Activated naive CD8-positive, alpha-beta T cell treated with anti-CD3 and anti-CD28 coated beads, Interleukin-2, amount 10 ng/mL, durations not matched to agents 7 days and 5 days (primary cell): ENCODE measurements at regions not wholly inside any gene's neighbourhood (a gene's known extent, or its start where the extent isn't known, plus 50 kb on each side); places are given as distances from the start of the nearest gene placed in this dataset.

Source experiments
- ATAC-seq: fragments of 150-1000 bp; cut with Tn5 transposase; one replicate; pipeline ENCODE4 v1.10.0; 2021; ENCODE audit warnings: low read depth, moderate library complexity
- POLR2A ChIA-PET: fragments of 350-600 bp; sonication (Branson Sonifier 250); formaldehyde crosslinking; loops from one replicate; lab custom pipeline; 2021; ENCODE audit warnings: antibody characterized with exemption; lab: Charles Lee
- DNase-seq: peaks from one replicate; pipeline ENCODE4 v3.0.0; 2021
- H3K27ac Mint-ChIP-seq: one replicate; pipeline ENCODE4 v1.8.0; 2022; ENCODE audit warnings: mild to moderate bottlenecking, mixed read lengths
- H3K27me3 Mint-ChIP-seq: one replicate; pipeline ENCODE4 v1.8.0; 2022; ENCODE audit warnings: mild to moderate bottlenecking, moderate library complexity, mixed read lengths
- H3K36me3 Mint-ChIP-seq: one replicate; pipeline ENCODE4 v1.8.0; 2021; ENCODE audit warnings: mild to moderate bottlenecking, mixed read lengths
- H3K4me1 Mint-ChIP-seq: one replicate; pipeline ENCODE4 v1.8.0; 2021; ENCODE audit warnings: mixed read lengths
- H3K4me3 Mint-ChIP-seq: one replicate; pipeline ENCODE4 v1.8.0; 2022; ENCODE audit warnings: mild to moderate bottlenecking, moderate library complexity, mixed read lengths
- H3K9me3 Mint-ChIP-seq: one replicate; pipeline ENCODE4 v1.8.0; 2021; ENCODE audit warnings: mixed read lengths

GRCh38 chr5:120150770-120151169 is 313.3 kb upstream of the PRR16 start:
- Mint-ChIP-seq H3K4me3 (no peak overlapping the region), H3K4me1 (no peaks in the 10 kb centered on the region)
- POLR2A ChIA-PET: no interaction called here

DNA sequence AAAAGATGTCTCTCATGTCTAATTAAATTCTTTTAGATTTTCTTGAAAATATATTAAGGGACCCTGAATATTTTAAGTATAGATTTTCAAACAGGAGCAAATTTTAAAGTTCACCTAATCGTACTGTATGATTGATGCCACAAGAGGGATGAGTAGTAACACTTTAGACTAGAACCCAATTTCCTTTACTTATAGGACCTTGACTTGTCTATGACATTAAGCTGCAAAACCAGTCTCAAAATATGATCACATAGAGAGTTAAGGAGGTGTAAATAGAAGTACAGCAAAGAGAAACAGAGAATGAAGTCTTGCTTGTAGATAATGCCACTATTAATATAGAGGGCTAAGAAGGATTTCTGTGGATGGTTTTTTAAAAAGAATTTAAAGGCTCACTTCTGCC is 312.9 kb upstream of the PRR16 start:
- Mint-ChIP-seq H3K27me3 (no peaks in the 10 kb centered on the region), H3K36me3 (no peaks in the 10 kb centered on the region), H3K4me3 (no peak overlapping the region), H3K9me3 (no peaks in the 10 kb centered on the region), H3K27ac (no peak overlapping the region), H3K4me1 (no peaks in the 10 kb centered on the region)
- ATAC-seq: no peak
- POLR2A ChIA-PET: no interaction called here
- DNase-seq: no peak

More at GRCh38 chr5:120150770-120151169, 313.3 kb upstream of the PRR16 start:
- Mint-ChIP-seq H3K27ac (no peak overlapping the region), H3K36me3 (no peaks in the 10 kb centered on the region), H3K27me3 (no peaks in the 10 kb centered on the region), H3K9me3 (no peaks in the 10 kb centered on the region)
- no peak for ATAC-seq
- no peak for DNase-seq

GRCh38 chr5:120151825-120152224 is 312.3 kb upstream of the PRR16 start:
- Mint-ChIP-seq H3K27me3 (no peaks in the 10 kb centered on the region), H3K4me3 (no peak overlapping the region), H3K4me1 (no peaks in the 10 kb centered on the region), H3K27ac (no peak overlapping the region), H3K36me3 (no peaks in the 10 kb centered on the region), H3K9me3 (no peaks in the 10 kb centered on the region)
- ATAC-seq: no peak
- POLR2A ChIA-PET: no interaction called here
- DNase-seq: no peak

- Mint-ChIP-seq H3K27ac (no peak overlapping the region), H3K4me3 (no peak overlapping the region), H3K36me3 (no peaks in the 10 kb centered on the region), H3K27me3 (no peaks in the 10 kb centered on the region), H3K9me3 (no peaks in the 10 kb centered on the region), H3K4me1 (no peaks in the 10 kb centered on the region)
- no peak for DNase-seq
- no peak for ATAC-seq
- POLR2A ChIA-PET: no interaction called here
Observed at GRCh38 chr5:120152472-120152871, 311.6 kb upstream of the PRR16 start.

- DNase-seq (no peak), ATAC-seq (no peak)
- Mint-ChIP-seq H3K27me3 (no peaks in the 10 kb centered on the region), H3K36me3 (no peaks in the 10 kb centered on the region), H3K4me1 (no peaks in the 10 kb centered on the region), H3K9me3 (no peaks in the 10 kb centered on the region), H3K4me3 (no peak overlapping the region), H3K27ac (no peak overlapping the region)
- POLR2A ChIA-PET: no interaction called here
Observed at GRCh38 chr5:120152931-120153330, 311.2 kb upstream of the PRR16 start.

GRCh38 chr5:120153551-120153950 is 310.5 kb upstream of the PRR16 start:
- H3K4me1 Mint-ChIP-seq: no peaks in the 10 kb centered on the region
- no peaks in the 10 kb centered on the region for H3K36me3 Mint-ChIP-seq
- DNase-seq: no peak
- H3K27me3 Mint-ChIP-seq: no peaks in the 10 kb centered on the region
- no peaks in the 10 kb centered on the region for H3K9me3 Mint-ChIP-seq
- H3K27ac Mint-ChIP-seq: no peak overlapping the region
- ATAC-seq: no peak
- H3K4me3 Mint-ChIP-seq: no peak overlapping the region
- POLR2A ChIA-PET: no interaction called here

DNA sequence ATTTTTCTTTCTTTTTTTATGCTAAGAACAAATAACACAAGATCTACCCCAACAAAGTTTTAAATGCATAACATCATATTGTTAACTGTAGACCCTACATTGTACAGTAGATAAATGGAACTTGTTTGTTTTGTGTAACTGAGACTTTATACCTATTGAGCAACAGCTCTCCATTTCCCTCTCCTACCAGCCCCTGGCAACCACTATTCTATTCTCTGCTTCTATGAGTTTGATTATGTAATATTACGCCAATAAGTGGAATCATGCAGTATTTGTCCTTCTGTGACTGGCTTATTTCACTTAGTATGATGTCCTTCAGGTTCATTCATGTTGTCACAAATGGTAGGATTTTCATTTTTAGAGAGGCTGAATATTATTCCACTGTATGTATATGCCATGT is 308.2 kb upstream of the PRR16 start:
- no peaks in the 10 kb centered on the region for H3K36me3 Mint-ChIP-seq
- POLR2A ChIA-PET: no interaction called here
- no peaks in the 10 kb centered on the region for H3K4me1 Mint-ChIP-seq
- H3K27ac Mint-ChIP-seq: no peak overlapping the region
- H3K27me3 Mint-ChIP-seq: no peaks in the 10 kb centered on the region
- no peaks in the 10 kb centered on the region for H3K9me3 Mint-ChIP-seq
- ATAC-seq (no peak), DNase-seq (no peak)
- H3K4me3 Mint-ChIP-seq: no peak overlapping the region

DNA sequence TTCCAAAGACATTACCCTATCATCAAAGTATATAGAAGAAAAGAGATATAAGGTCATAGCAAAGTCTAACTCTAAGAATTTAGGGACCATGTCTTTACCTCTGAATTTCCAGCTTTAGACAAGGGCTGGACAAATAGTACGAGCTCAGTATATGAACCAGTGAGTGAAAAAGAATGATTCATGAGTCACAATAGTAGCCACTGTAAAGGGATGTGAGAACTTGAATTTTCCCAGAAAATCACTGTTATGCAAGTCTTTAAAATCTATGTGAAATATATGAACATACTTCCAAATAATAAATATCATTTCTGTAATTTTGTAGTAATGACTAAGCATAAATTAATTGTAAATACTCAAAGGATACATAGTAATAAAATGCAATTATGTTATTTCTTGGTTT is 305.9 kb upstream of the PRR16 start:
- H3K9me3 Mint-ChIP-seq: no peaks in the 10 kb centered on the region
- no peaks in the 10 kb centered on the region for H3K36me3 Mint-ChIP-seq
- H3K27ac Mint-ChIP-seq: no peak overlapping the region
- ATAC-seq: no peak
- no peaks in the 10 kb centered on the region for H3K27me3 Mint-ChIP-seq
- no peak for DNase-seq
- H3K4me1 Mint-ChIP-seq: no peaks in the 10 kb centered on the region
- POLR2A ChIA-PET: no interaction called here
- no peak overlapping the region for H3K4me3 Mint-ChIP-seq

GRCh38 chr5:120159155-120159554 is 304.9 kb upstream of the PRR16 start:
- Mint-ChIP-seq H3K36me3 (no peaks in the 10 kb centered on the region), H3K4me3 (no peak overlapping the region), H3K9me3 (no peaks in the 10 kb centered on the region), H3K27me3 (no peaks in the 10 kb centered on the region), H3K27ac (no peak overlapping the region), H3K4me1 (no peaks in the 10 kb centered on the region)
- ATAC-seq: no peak
- POLR2A ChIA-PET: no interaction called here
- DNase-seq: no peak

- no peaks in the 10 kb centered on the region for H3K36me3 Mint-ChIP-seq
Observed at GRCh38 chr5:120160124-120160895, 303.8 kb upstream of the PRR16 start.

DNA sequence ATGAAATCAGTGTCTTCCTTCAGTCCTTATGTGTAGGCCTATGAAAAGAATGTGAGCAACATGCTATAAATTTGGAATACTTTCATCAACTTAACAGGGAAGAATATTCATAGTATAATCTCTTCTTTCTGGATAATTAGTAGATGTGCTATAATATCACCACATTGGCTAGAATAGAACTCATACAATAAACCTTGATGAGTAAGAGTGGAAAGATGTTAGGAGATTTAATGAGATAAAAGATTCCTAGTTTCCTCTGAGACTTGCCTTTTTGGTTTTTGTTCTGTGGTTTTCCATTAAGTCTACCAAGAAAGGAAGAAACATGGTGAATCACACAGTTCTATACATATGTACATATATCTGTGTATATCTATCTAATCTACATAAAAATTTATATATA is 301.8 kb upstream of the PRR16 start:
- DNase-seq (no peak), ATAC-seq (no peak)
- Mint-ChIP-seq H3K4me3 (no peak overlapping the region), H3K9me3 (no peaks in the 10 kb centered on the region), H3K27me3 (no peaks in the 10 kb centered on the region), H3K27ac (no peak overlapping the region), H3K36me3 (no peaks in the 10 kb centered on the region), H3K4me1 (no peaks in the 10 kb centered on the region)
- POLR2A ChIA-PET: no interaction called here

More at GRCh38 chr5:120160124-120160895, 303.8 kb upstream of the PRR16 start:
- no peak overlapping the region for H3K27ac Mint-ChIP-seq
- DNase-seq (no peak), ATAC-seq (no peak)
- H3K4me1 Mint-ChIP-seq: no peaks in the 10 kb centered on the region
- H3K27me3 Mint-ChIP-seq: no peaks in the 10 kb centered on the region
- H3K9me3 Mint-ChIP-seq: no peaks in the 10 kb centered on the region
- POLR2A ChIA-PET: no interaction called here
- H3K4me3 Mint-ChIP-seq: no peak overlapping the region

DNA sequence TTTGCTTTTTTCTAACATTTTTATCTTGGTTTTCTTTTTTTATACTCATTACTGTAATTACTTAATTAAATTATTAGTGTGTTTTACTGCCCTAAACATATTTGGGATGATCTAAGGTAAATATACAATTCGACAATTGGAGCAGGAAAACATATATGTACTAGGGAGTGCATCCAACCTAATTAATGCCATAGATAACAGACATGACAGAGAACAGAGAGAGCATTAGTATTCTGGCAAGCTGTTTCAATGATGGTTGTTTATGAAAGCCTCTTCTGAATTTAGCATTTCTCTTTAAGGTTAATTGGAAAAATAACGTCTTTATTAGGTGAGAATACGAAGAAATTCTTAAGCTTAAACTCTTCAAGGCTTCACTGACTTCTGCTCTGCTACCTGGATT is 300.1 kb upstream of the PRR16 start:
- no peak overlapping the region for H3K27ac Mint-ChIP-seq

DNA sequence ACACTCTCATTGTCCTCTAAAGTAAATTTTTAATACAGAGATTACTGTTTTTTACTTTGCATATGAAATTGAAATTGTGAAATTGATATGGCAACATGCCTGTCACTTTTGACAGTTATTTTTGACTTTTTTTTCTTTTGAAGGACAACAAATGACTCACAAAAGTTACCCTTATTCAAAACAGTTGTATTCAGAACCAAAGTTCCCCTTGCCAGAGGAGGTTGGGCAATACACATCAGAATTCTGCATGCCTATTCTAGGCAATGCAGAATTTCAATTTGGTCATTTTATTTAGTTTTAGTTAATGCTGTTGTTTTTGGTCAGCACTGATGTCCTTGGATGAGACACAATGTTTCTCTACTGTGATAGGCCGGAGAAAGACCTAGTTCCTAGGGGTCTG is 299.1 kb upstream of the PRR16 start:
- H3K4me1 Mint-ChIP-seq: no peaks in the 10 kb centered on the region
- no peaks in the 10 kb centered on the region for H3K27me3 Mint-ChIP-seq
- no peak overlapping the region for H3K27ac Mint-ChIP-seq
- POLR2A ChIA-PET: no interaction called here
- no peaks in the 10 kb centered on the region for H3K36me3 Mint-ChIP-seq
- no peaks in the 10 kb centered on the region for H3K9me3 Mint-ChIP-seq
- no peak for DNase-seq
- no peak for ATAC-seq
- no peak overlapping the region for H3K4me3 Mint-ChIP-seq

More for the DNA sequence above, 300.1 kb upstream of the PRR16 start:
- ATAC-seq (no peak), DNase-seq (no peak)
- Mint-ChIP-seq H3K27me3 (no peaks in the 10 kb centered on the region), H3K36me3 (no peaks in the 10 kb centered on the region), H3K4me1 (no peaks in the 10 kb centered on the region), H3K4me3 (no peak overlapping the region), H3K9me3 (no peaks in the 10 kb centered on the region)
- POLR2A ChIA-PET: no interaction called here

GRCh38 chr5:120173125-120173524 is 291.0 kb upstream of the PRR16 start:
- no peak overlapping the region for H3K27ac Mint-ChIP-seq
- H3K4me1 Mint-ChIP-seq: no peaks in the 10 kb centered on the region
- H3K4me3 Mint-ChIP-seq: no peak overlapping the region
- H3K36me3 Mint-ChIP-seq: no peaks in the 10 kb centered on the region
- DNase-seq (no peak), ATAC-seq (no peak)
- POLR2A ChIA-PET: no interaction called here
- no peaks in the 10 kb centered on the region for H3K9me3 Mint-ChIP-seq
- no peaks in the 10 kb centered on the region for H3K27me3 Mint-ChIP-seq
